Liver (tissue), 2 donors: ENCODE measurements at regions not wholly inside any gene's neighbourhood (a gene's known extent, or its start where the extent isn't known, plus 50 kb on each side); places are given as distances from the start of the nearest gene placed in this dataset.

Source experiments
- CTCF ChIP-seq: fragments of 150-350 bp; IDR thresholded peaks from 2 replicates; pipeline ENCODE4 v1.5.1; 2017; ENCODE audit warnings: improper control_type of control experiment, low read depth, low read length; ENCODE audit not compliant: missing input control
- FOXA1 ChIP-seq: IDR thresholded peaks from 2 replicates; pipeline ENCODE4 v1.6.1; 2016; ENCODE audit warnings: antibody characterized with exemption
- donor health status: healthy.

- TF ChIP-seq CTCF (no peak), FOXA1 (no peak)
Measured at GRCh38 chr18:76273956-76274355, 221.1 kb downstream of the ZNF516 start.
